Osteocyte (in vitro differentiated cells): ENCODE measurements at regions not wholly inside any gene's neighbourhood (a gene's known extent, or its start where the extent isn't known, plus 50 kb on each side); places are given as distances from the start of the nearest gene placed in this dataset.

Experiments used
- DNase-seq: peaks from one replicate; pipeline ENCODE4 v3.0.0; 2021; ENCODE audit warnings: mixed read lengths; ENCODE audit not compliant: unreplicated experiment; ENCODE audit errors: extremely low spot score
- H3K27ac Mint-ChIP-seq: one replicate; pipeline ENCODE4 v1.8.0; 2021; ENCODE audit warnings: mild to moderate bottlenecking, mixed read lengths; ENCODE audit not compliant: unreplicated experiment
- H3K27me3 Mint-ChIP-seq: one replicate; pipeline ENCODE4 v1.8.0; 2021; ENCODE audit warnings: mixed read lengths; ENCODE audit not compliant: unreplicated experiment
- H3K36me3 Mint-ChIP-seq: one replicate; pipeline ENCODE4 v1.8.0; 2021; ENCODE audit warnings: mixed read lengths; ENCODE audit not compliant: unreplicated experiment
- H3K4me1 Mint-ChIP-seq: one replicate; pipeline ENCODE4 v1.8.0; 2021; ENCODE audit warnings: mixed read lengths; ENCODE audit not compliant: unreplicated experiment
- H3K4me3 Mint-ChIP-seq: one replicate; pipeline ENCODE4 v1.8.0; 2021; ENCODE audit warnings: mild to moderate bottlenecking, moderate library complexity, mixed read lengths; ENCODE audit not compliant: unreplicated experiment
- H3K9me3 Mint-ChIP-seq: one replicate; pipeline ENCODE4 v1.8.0; 2021; ENCODE audit warnings: mixed read lengths; ENCODE audit not compliant: unreplicated experiment
- CTCF ChIP-seq: fragments of 200-600 bp; sonication (generic); IDR thresholded peaks from 2 replicates; pipeline ENCODE4 v1.5.0; 2021; ENCODE audit warnings: antibody characterized with exemption, mild to moderate bottlenecking, moderate library complexity

DNA sequence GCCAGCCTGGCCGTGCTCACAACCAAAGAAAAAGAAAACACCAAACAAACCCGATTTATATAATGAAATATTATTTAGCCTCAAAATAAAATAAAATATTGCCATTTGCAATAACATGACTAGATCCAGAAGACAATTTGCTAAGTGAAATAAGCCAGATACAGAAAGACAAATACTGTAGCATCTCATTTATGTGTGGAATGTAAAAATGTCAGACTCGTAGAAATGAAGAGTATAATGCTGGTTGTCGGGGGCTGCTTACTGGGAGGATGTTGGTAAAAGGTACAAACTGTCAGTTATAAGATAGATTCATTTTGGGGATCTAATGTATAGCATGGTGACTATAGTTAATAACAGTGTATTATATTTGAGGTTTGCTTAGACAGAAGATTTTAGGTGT lies 269.7 kb downstream of the THBS2 start:
- Mint-ChIP-seq H3K9me3 (peaks cover 19% of the 10 kb centered on the region), H3K27me3 (peaks cover 17% of the 10 kb centered on the region), H3K36me3 (peaks cover 12% of the 10 kb centered on the region), H3K27ac (no peak overlapping the region), H3K4me1 (peaks cover 5% of the 10 kb centered on the region), H3K4me3 (no peak overlapping the region)
- no peak for DNase-seq
- TF ChIP-seq CTCF, result no peak

DNA sequence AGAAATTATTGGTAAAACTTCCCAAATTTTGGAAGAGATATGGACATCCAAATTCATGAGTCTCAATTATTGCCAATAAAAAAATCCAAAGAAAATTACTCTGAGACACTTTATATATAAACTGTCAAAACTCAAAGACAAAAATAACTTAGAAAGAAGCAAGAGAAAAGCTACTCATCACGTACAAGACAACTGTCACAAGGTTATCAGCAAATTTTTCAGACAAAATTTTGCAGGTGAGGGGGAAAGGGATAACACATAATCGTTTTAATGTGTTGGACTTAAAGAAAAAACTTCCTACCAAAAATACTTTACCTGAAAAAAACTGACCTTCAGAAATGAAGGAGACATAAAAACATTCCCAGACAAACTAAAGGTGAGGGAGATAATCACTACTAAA lies 272.5 kb downstream of the THBS2 start:
- Mint-ChIP-seq H3K4me1 (peaks cover 5% of the 10 kb centered on the region), H3K27ac (no peak overlapping the region), H3K4me3 (no peak overlapping the region), H3K36me3 (peaks cover 12% of the 10 kb centered on the region), H3K27me3 (peaks cover 17% of the 10 kb centered on the region), H3K9me3 (peaks cover 19% of the 10 kb centered on the region)
- TF ChIP-seq CTCF, result no peak
- DNase-seq, result no peak

GRCh38 chr6:168979254-168979653 lies 274.4 kb downstream of the THBS2 start:
- H3K27ac Mint-ChIP-seq, result no peak overlapping the region
- peaks cover 5% of the 10 kb centered on the region for H3K4me1 Mint-ChIP-seq
- no peak overlapping the region for H3K4me3 Mint-ChIP-seq
- H3K27me3 Mint-ChIP-seq, result peaks cover 17% of the 10 kb centered on the region
- no peak for DNase-seq
- peaks cover 19% of the 10 kb centered on the region for H3K9me3 Mint-ChIP-seq
- no peak for TF ChIP-seq CTCF
- peaks cover 12% of the 10 kb centered on the region for H3K36me3 Mint-ChIP-seq

DNA sequence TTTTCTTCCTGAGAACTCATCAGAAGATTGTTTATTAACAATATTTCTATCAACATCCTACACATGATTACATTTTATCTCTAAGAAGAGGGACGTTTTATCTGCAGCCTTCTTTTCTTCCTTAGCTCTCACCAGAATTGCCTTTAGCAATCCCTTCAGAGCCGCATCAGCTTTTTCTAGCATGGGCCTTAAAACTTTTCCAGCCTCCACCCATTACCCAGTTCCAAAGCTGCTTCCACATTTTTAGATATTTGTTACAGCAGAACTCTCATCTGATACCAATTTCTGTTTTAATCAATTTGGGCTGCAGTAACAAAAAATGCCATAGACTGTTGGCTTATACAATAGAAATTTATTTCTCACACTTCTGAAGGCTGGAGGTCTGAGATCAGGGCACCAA lies 281.5 kb downstream of the THBS2 start:
- H3K9me3 Mint-ChIP-seq, result peaks cover under 1% of the 10 kb centered on the region
- no peaks in the 10 kb centered on the region for H3K27me3 Mint-ChIP-seq
- no peak for TF ChIP-seq CTCF
- no peak overlapping the region for H3K4me3 Mint-ChIP-seq
- no peak overlapping the region for H3K27ac Mint-ChIP-seq
- DNase-seq, result no peak
- H3K4me1 Mint-ChIP-seq, result peaks cover 9% of the 10 kb centered on the region
- no peaks in the 10 kb centered on the region for H3K36me3 Mint-ChIP-seq

- DNase-seq, result no peak
- Mint-ChIP-seq H3K36me3 (no peaks in the 10 kb centered on the region), H3K4me3 (no peak overlapping the region), H3K9me3 (peaks cover 6% of the 10 kb centered on the region), H3K27me3 (no peaks in the 10 kb centered on the region), H3K27ac (no peak overlapping the region), H3K4me1 (peaks cover 15% of the 10 kb centered on the region)
- TF ChIP-seq CTCF, result no peak
Measured at GRCh38 chr6:168971549-168971948, 282.1 kb downstream of the THBS2 start.
